Activated CD8-positive, alpha-beta T cell treated with anti-CD3 and anti-CD28 coated beads for 36 hours (primary cell): ENCODE measurements at regions not wholly inside any gene's neighbourhood (a gene's known extent, or its start where the extent isn't known, plus 50 kb on each side); places are given as distances from the start of the nearest gene placed in this dataset.

Experiments used
- ATAC-seq: fragments of 200-7000 bp; cut with Tn5 transposase; one replicate; pipeline ENCODE4 v1.10.0; 2021; ENCODE audit warnings: mild to moderate bottlenecking, moderate library complexity
- CTCF ChIA-PET: fragments of 350-600 bp; sonication (Branson Sonifier 250); formaldehyde crosslinking; loops from one replicate; lab custom pipeline; 2021; ENCODE audit warnings: antibody characterized with exemption; lab: Charles Lee
- POLR2A ChIA-PET: fragments of 350-600 bp; sonication (Branson Sonifier 250); formaldehyde crosslinking; loops from one replicate; lab custom pipeline; 2021; ENCODE audit warnings: antibody characterized with exemption; lab: Charles Lee
- DNase-seq: peaks from one replicate; pipeline ENCODE4 v3.0.0-alpha.2; 2020
- H3K27ac Mint-ChIP-seq: one replicate; pipeline ENCODE4 v1.8.0; 2021; ENCODE audit warnings: mild to moderate bottlenecking, mixed read lengths
- H3K27me3 Mint-ChIP-seq: one replicate; pipeline ENCODE4 v1.8.0; 2021; ENCODE audit warnings: mixed read lengths
- H3K36me3 Mint-ChIP-seq: one replicate; pipeline ENCODE4 v1.8.0; 2021; ENCODE audit warnings: low read depth, mixed read lengths
- H3K4me1 Mint-ChIP-seq: one replicate; pipeline ENCODE4 v1.8.0; 2021; ENCODE audit warnings: low read depth, mixed read lengths
- H3K4me3 Mint-ChIP-seq: one replicate; pipeline ENCODE4 v1.8.0; 2021; ENCODE audit warnings: mild to moderate bottlenecking, moderate library complexity, mixed read lengths
- H3K9me3 Mint-ChIP-seq: one replicate; pipeline ENCODE4 v1.8.0; 2021; ENCODE audit warnings: mixed read lengths
- CTCF ChIP-seq: fragments of 200-600 bp; IDR thresholded peaks from one replicate; pipeline ENCODE4 v1.8.0; 2022; ENCODE audit warnings: antibody characterized with exemption, mild to moderate bottlenecking
- intact Hi-C: fragments of 100-400 bp; cut with micrococcal nuclease; formaldehyde crosslinking; loops from one replicate; pipeline ENCODE4 v1.10.0; 2022

GRCh38 chr14:51441001-51441400 is 201.0 kb downstream of the TMX1 start:
- ATAC-seq (no peak), DNase-seq (no peak)
- H3K27ac Mint-ChIP-seq = no peak overlapping the region
- H3K9me3 Mint-ChIP-seq = no peaks in the 10 kb centered on the region
- CTCF ChIA-PET = no interaction called here
- intact Hi-C loops = no loop called here
- POLR2A ChIA-PET = no interaction called here
- no peaks in the 10 kb centered on the region for H3K36me3 Mint-ChIP-seq
- no peak for TF ChIP-seq CTCF
- no peaks in the 10 kb centered on the region for H3K4me1 Mint-ChIP-seq
- peaks cover 3% of the 10 kb centered on the region for H3K27me3 Mint-ChIP-seq
- no peak overlapping the region for H3K4me3 Mint-ChIP-seq

- Mint-ChIP-seq H3K36me3 (no peaks in the 10 kb centered on the region), H3K4me1 (no peaks in the 10 kb centered on the region), H3K27me3 (peaks cover 1% of the 10 kb centered on the region), H3K4me3 (no peak overlapping the region), H3K27ac (no peak overlapping the region), H3K9me3 (no peaks in the 10 kb centered on the region)
- DNase-seq (no peak), ATAC-seq (no peak)
- CTCF ChIA-PET = no interaction called here
- POLR2A ChIA-PET = no interaction called here
- TF ChIP-seq CTCF = no peak
- intact Hi-C loops = no loop called here
Observed at GRCh38 chr14:51442513-51443175, 202.6 kb downstream of the TMX1 start.

- ChIA-PET POLR2A (no interaction called here), CTCF (no interaction called here)
- intact Hi-C loops = no loop called here
- Mint-ChIP-seq H3K4me3 (no peak overlapping the region), H3K27ac (no peak overlapping the region), H3K9me3 (no peaks in the 10 kb centered on the region), H3K27me3 (peaks cover 1% of the 10 kb centered on the region), H3K36me3 (no peaks in the 10 kb centered on the region), H3K4me1 (no peaks in the 10 kb centered on the region)
- TF ChIP-seq CTCF = no peak
- ATAC-seq (no peak), DNase-seq (no peak)
Observed at GRCh38 chr14:51443195-51444018, 203.4 kb downstream of the TMX1 start.

GRCh38 chr14:51444353-51445000 is 204.4 kb downstream of the TMX1 start:
- CTCF ChIA-PET = no interaction called here
- no peaks in the 10 kb centered on the region for H3K9me3 Mint-ChIP-seq

More at GRCh38 chr14:51444353-51445000, 204.4 kb downstream of the TMX1 start:
- H3K27ac Mint-ChIP-seq = no peak overlapping the region
- DNase-seq (no peak), ATAC-seq (no peak)
- intact Hi-C loops = no loop called here
- no peak overlapping the region for H3K4me3 Mint-ChIP-seq
- no peaks in the 10 kb centered on the region for H3K4me1 Mint-ChIP-seq
- H3K36me3 Mint-ChIP-seq = no peaks in the 10 kb centered on the region
- H3K27me3 Mint-ChIP-seq = peaks cover 1% of the 10 kb centered on the region
- no peak for TF ChIP-seq CTCF
- POLR2A ChIA-PET = interaction anchor here (0.7 to 1.2 kb wide), 2 partner anchors 9 to 10 kb away, joined by 3 read pairs; no protein-coding TSS in a partner anchor
